H9 (cell line): ENCODE measurements at regions not wholly inside any gene's neighbourhood (a gene's known extent, or its start where the extent isn't known, plus 50 kb on each side); places are given as distances from the start of the nearest gene placed in this dataset.

ENCODE experiments used
- DNase-seq: peaks from one replicate; pipeline ENCODE4 v3.0.0-alpha.2; 2017
- H2AFZ ChIP-seq: one replicate; pipeline ENCODE4 v1.6.1; 2013; ENCODE audit warnings: mild to moderate bottlenecking, low read length, control low read depth, moderate library complexity
- H2AK5ac ChIP-seq: 2 replicates; pipeline ENCODE4 v1.6.1; 2013; ENCODE audit warnings: low read length, control low read depth, mixed read lengths; ENCODE audit not compliant: insufficient read length
- H2BK120ac ChIP-seq: one replicate; pipeline ENCODE4 v1.6.1; 2013; ENCODE audit warnings: low read depth, mild to moderate bottlenecking, low read length, control low read depth, inconsistent platforms; ENCODE audit not compliant: poor library complexity, severe bottlenecking
- H2BK12ac ChIP-seq: 2 replicates; pipeline ENCODE4 v1.6.1; 2013; ENCODE audit warnings: low read length, control low read depth, mixed read lengths, low read depth; ENCODE audit not compliant: insufficient read length
- H2BK15ac ChIP-seq: 2 replicates; pipeline ENCODE4 v1.6.1; 2013; ENCODE audit warnings: low read depth, low read length, control low read depth
- H2BK20ac ChIP-seq: one replicate; pipeline ENCODE4 v1.6.1; 2013; ENCODE audit warnings: low read depth, mild to moderate bottlenecking, low read length, control low read depth, inconsistent platforms; ENCODE audit not compliant: poor library complexity, severe bottlenecking
- H2BK5ac ChIP-seq: 2 replicates; pipeline ENCODE4 v1.6.1; 2013; ENCODE audit warnings: low read length, control low read depth, mixed read lengths; ENCODE audit not compliant: insufficient read length
- H3K14ac ChIP-seq: 2 replicates; pipeline ENCODE4 v1.6.1; 2013; ENCODE audit warnings: low read length, control low read depth; ENCODE audit not compliant: insufficient read depth
- H3K18ac ChIP-seq: 2 replicates; pipeline ENCODE4 v1.6.1; 2013; ENCODE audit warnings: low read depth, mild to moderate bottlenecking, mixed read lengths, low read length, control low read depth; ENCODE audit not compliant: insufficient read length
- H3K23ac ChIP-seq: 2 replicates; pipeline ENCODE4 v1.6.1; 2013; ENCODE audit warnings: low read length, control low read depth, mixed read lengths, low read depth; ENCODE audit not compliant: insufficient read length
- H3K23me2 ChIP-seq: 2 replicates; pipeline ENCODE4 v1.6.1; 2013; ENCODE audit warnings: low read depth, mild to moderate bottlenecking, mixed read lengths, low read length, control low read depth; ENCODE audit not compliant: insufficient read length, poor library complexity, severe bottlenecking
- H3K27ac ChIP-seq: 2 replicates; pipeline ENCODE4 v1.5.1; 2013; ENCODE audit warnings: low read length, control low read depth, mixed read lengths, low read depth; ENCODE audit not compliant: insufficient read length
- H3K27me3 ChIP-seq: 2 replicates; pipeline ENCODE4 v1.6.1; 2013; ENCODE audit warnings: low read length, control low read depth, inconsistent platforms; ENCODE audit not compliant: insufficient read depth
- H3K4ac ChIP-seq: 2 replicates; pipeline ENCODE4 v1.6.1; 2013; ENCODE audit warnings: low read depth, mild to moderate bottlenecking, control low read depth, inconsistent platforms, low read length, moderate library complexity
- H3K4me1 ChIP-seq: 2 replicates; pipeline ENCODE4 v1.6.1; 2013; ENCODE audit warnings: low read length, control low read depth, inconsistent platforms; ENCODE audit not compliant: insufficient read depth
- H3K4me2 ChIP-seq: 2 replicates; pipeline ENCODE4 v1.6.1; 2013; ENCODE audit warnings: low read length, control low read depth, mixed read lengths; ENCODE audit not compliant: insufficient read length, insufficient read depth
- H3K56ac ChIP-seq: 2 replicates; pipeline ENCODE4 v1.6.1; 2013; ENCODE audit warnings: low read depth, mild to moderate bottlenecking, mixed read lengths, low read length, control low read depth; ENCODE audit not compliant: insufficient read length
- H3K79me1 ChIP-seq: 2 replicates; pipeline ENCODE4 v1.6.1; 2013; ENCODE audit warnings: low read depth, mild to moderate bottlenecking, moderate library complexity, low read length, control low read depth, inconsistent platforms; ENCODE audit not compliant: insufficient read depth, poor library complexity, severe bottlenecking
- H3K79me2 ChIP-seq: 2 replicates; pipeline ENCODE4 v1.6.1; 2013; ENCODE audit warnings: low read length, control low read depth, inconsistent platforms; ENCODE audit not compliant: insufficient read depth
- H3K9ac ChIP-seq: 2 replicates; pipeline ENCODE4 v1.6.1; 2013; ENCODE audit warnings: low read length, control low read depth, mixed read lengths; ENCODE audit not compliant: insufficient read length; ENCODE audit errors: extremely low read depth
- H3K9me3 ChIP-seq: one replicate; pipeline ENCODE4 v1.6.1; 2013; ENCODE audit warnings: low read depth, low read length, inconsistent platforms; ENCODE audit not compliant: control insufficient read depth
- H3T11ph ChIP-seq: one replicate; pipeline ENCODE4 v1.6.1; 2013; ENCODE audit warnings: mild to moderate bottlenecking, low read length, control low read depth, inconsistent platforms
- H4K20me1 ChIP-seq: one replicate; pipeline ENCODE4 v1.6.1; 2013; ENCODE audit not compliant: control insufficient read depth, insufficient read length, insufficient read depth
- H4K5ac ChIP-seq: 2 replicates; pipeline ENCODE4 v1.6.1; 2013; ENCODE audit warnings: low read depth, mild to moderate bottlenecking, mixed read lengths, low read length, control low read depth; ENCODE audit not compliant: insufficient read length
- H4K8ac ChIP-seq: replicated peaks from 2 replicates; pipeline ENCODE4 v1.6.1; 2013; ENCODE audit warnings: low read length, control low read depth, mixed read lengths, low read depth; ENCODE audit not compliant: insufficient read length
- H4K91ac ChIP-seq: 2 replicates; pipeline ENCODE4 v1.6.1; 2013; ENCODE audit warnings: low read depth, mild to moderate bottlenecking, moderate library complexity, mixed read lengths, low read length, control low read depth; ENCODE audit not compliant: insufficient read length
- H3K27ac Mint-ChIP-seq, 3 experiments: 2 replicates in 2 of 3; 3 replicates in 1 of 3; pipeline ENCODE4 v1.8.0; 2020 to 2021; ENCODE audit warnings: mixed read lengths in 3 of 3, mild to moderate bottlenecking in 1 of 3, moderate library complexity in 1 of 3
- H3K27me3 Mint-ChIP-seq: 2 replicates; pipeline ENCODE4 v1.8.0; 2021; ENCODE audit warnings: low read depth, mild to moderate bottlenecking, moderate library complexity, mixed read lengths
- H3K36me3 Mint-ChIP-seq, 3 experiments: 2 replicates in 2 of 3; 3 replicates in 1 of 3; pipeline ENCODE4 v1.8.0; 2020 to 2021; ENCODE audit warnings: low read depth in 3 of 3, mixed read lengths in 3 of 3; ENCODE audit not compliant: insufficient read depth in 1 of 3
- H3K4me1 Mint-ChIP-seq, 2 experiments: 2 replicates each; pipeline ENCODE4 v1.8.0; 2020; ENCODE audit warnings: mixed read lengths in 2 of 2
- H3K4me3 Mint-ChIP-seq, 2 experiments: 2 replicates in 1 of 2; 3 replicates in 1 of 2; pipeline ENCODE4 v1.8.0; 2020 to 2021; ENCODE audit warnings: mild to moderate bottlenecking in 2 of 2, mixed read lengths in 2 of 2, moderate library complexity in 1 of 2
- H3K9me3 Mint-ChIP-seq, 2 experiments: 2 replicates in 1 of 2; 3 replicates in 1 of 2; pipeline ENCODE4 v1.8.0; 2020; ENCODE audit warnings: mild to moderate bottlenecking in 2 of 2, mixed read lengths in 2 of 2, moderate library complexity in 1 of 2
- CTCF ChIP-seq: fragments of 200-600 bp; sonication (generic); conservative IDR thresholded peaks from 3 replicates; pipeline ENCODE4 v1.8.0; 2021; ENCODE audit warnings: antibody characterized with exemption, mild to moderate bottlenecking
- WGBS: extraction: QIAGEN DNeasy Blood & Tissue Kit; methylation state at CpG from one replicate; pipeline ENCODE4 v1.1.7; 2013; ENCODE audit warnings: missing lambda C conversion rate, low lambda C conversion rate, mixed read lengths; ENCODE audit not compliant: insufficient read length; ENCODE audit errors: extremely low coverage; 5-methylcytosine and 5-hydroxymethylcytosine counted together

DNA sequence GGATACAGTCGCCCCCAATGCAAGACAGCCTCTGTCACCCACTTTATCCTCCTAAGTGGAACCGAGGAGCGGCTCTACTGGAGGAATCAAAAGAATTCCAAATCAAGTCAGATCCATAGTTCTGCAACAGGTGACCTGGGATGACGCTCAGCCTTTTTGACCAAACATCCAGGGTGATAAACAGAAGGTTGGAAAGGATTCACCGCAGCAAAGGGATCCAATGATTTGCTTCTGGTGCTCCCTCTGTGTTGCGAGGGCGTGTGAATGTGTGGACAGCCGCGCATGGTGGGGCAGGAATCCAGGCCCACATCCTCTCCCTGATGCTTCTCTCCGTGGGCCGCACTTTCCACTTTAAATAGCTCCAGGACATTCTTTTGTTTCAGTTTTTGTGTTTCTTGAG is 116.8 kb upstream of the CDH4 start:
- Mint-ChIP-seq H3K36me3 (no peaks in the 10 kb centered on the region; a peak in 1 of 7 replicates), H3K27ac (no peak overlapping the region), H3K4me1 (peaks cover 13 to 17% of the 10 kb centered on the region in 2 experiments), H3K4me3 (no peak overlapping the region), H3K27me3 (peaks cover 94% of the 10 kb centered on the region), H3K9me3 (peaks cover 0 to 2% of the 10 kb centered on the region in 2 experiments; a peak in 2 of 5 replicates)
- H3K4me2 ChIP-seq = no peak overlapping the region
- WGBS = no CpG with 5 or more reads among the region's 11 CpGs
- peaks cover 15% of the 10 kb centered on the region; the same call in 1 of the 2 replicates for H3K27me3 ChIP-seq
- no peaks in the 10 kb centered on the region for H3K9me3 ChIP-seq
- no peak overlapping the region for H2BK5ac ChIP-seq
- H3K18ac ChIP-seq = no peak overlapping the region
- no peaks in the 10 kb centered on the region for H3K23me2 ChIP-seq
- no peak overlapping the region for H4K5ac ChIP-seq
- H2AFZ ChIP-seq = no peak overlapping the region
- H3K4me1 ChIP-seq = no peaks in the 10 kb centered on the region
- no peak overlapping the region for H2BK12ac ChIP-seq
- DNase-seq = no peak
- no peaks in the 10 kb centered on the region for H3K79me1 ChIP-seq
- no peak overlapping the region for H3K4ac ChIP-seq
- H2BK15ac ChIP-seq = no peak overlapping the region
- no peak overlapping the region for H3K14ac ChIP-seq
- H3K79me2 ChIP-seq = no peaks in the 10 kb centered on the region
- H4K8ac ChIP-seq = no peak overlapping the region
- no peak overlapping the region for H2AK5ac ChIP-seq
- TF ChIP-seq CTCF = no peak
- H3K9ac ChIP-seq = no peak overlapping the region
- no peak overlapping the region for H2BK20ac ChIP-seq
- H4K91ac ChIP-seq = no peak overlapping the region
- H4K20me1 ChIP-seq = no peaks in the 10 kb centered on the region
- no peak overlapping the region for H3T11ph ChIP-seq
- no peak overlapping the region for H3K27ac ChIP-seq
- H2BK120ac ChIP-seq = no peak overlapping the region
- H3K23ac ChIP-seq = no peak overlapping the region
- H3K56ac ChIP-seq = no peak overlapping the region
